ENCODE measurements at regions not wholly inside any gene's neighbourhood (a gene's known extent, or its start where the extent isn't known, plus 50 kb on each side); places are given as distances from the start of the nearest gene placed in this dataset.

DNA sequence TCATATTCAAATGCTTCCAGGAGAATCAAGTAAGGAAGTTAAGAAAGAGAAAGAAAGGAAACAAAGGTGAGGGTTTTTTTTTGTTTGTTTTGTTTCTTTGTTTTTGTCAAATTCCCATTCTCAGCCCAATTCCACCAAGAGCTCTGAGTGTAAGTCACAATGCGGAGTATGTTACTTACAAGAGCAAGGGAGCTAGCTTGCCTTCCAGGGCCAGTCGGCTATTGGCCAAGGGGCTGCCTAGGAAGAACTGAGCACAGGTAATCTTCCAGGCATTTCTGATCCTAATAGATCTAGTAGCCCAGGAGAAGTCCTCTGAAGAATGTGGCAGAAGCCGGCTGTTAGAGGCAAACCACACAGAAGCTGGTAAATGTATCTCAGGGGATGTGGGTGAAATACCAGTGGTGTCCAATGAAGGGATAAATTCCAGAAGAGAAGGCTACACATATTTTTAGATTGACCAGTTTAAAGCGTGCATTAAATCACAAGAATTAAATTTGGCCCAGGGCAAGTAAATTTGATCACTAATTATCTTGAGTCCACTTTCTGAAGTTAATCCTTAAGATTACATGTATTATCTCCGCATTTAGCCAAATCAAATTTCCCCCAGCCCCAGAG, 239.6 kb upstream of the ADAMTS5 start:
- Mint-ChIP-seq H3K27ac (peak overlapping the region; percentile 79), H3K9me3 (peaks cover 11% of the 10 kb centered on the region), H3K36me3 (ENCODE audit: low read depth) (peaks cover 8% of the 10 kb centered on the region), H3K27me3 (ENCODE audit: insufficient read depth, low read depth, poor library complexity) (peaks cover 2% of the 10 kb centered on the region), H3K4me3 (no peak overlapping the region), H3K4me1 (peaks cover 10% of the 10 kb centered on the region; the same call in 2 of the 3 replicates)
- no peaks in the 10 kb centered on the region for H3K27me3 ChIP-seq (ENCODE audit: insufficient read depth)
- H3K27ac ChIP-seq (ENCODE audit: low read depth): peak overlapping the region; percentile 84
- H3K9me2 ChIP-seq (ENCODE audit: insufficient read depth): no peaks in the 10 kb centered on the region
- ATAC-seq: peak; percentile 100
- no peaks in the 10 kb centered on the region for H3F3A ChIP-seq (replicated peaks; ENCODE audit: low read depth)
- no peaks in the 10 kb centered on the region for H4K20me1 ChIP-seq (replicated peaks; ENCODE audit: insufficient read depth)
- H3K4me2 ChIP-seq: no peak overlapping the region
- TF ChIP-seq, protein P1, sequence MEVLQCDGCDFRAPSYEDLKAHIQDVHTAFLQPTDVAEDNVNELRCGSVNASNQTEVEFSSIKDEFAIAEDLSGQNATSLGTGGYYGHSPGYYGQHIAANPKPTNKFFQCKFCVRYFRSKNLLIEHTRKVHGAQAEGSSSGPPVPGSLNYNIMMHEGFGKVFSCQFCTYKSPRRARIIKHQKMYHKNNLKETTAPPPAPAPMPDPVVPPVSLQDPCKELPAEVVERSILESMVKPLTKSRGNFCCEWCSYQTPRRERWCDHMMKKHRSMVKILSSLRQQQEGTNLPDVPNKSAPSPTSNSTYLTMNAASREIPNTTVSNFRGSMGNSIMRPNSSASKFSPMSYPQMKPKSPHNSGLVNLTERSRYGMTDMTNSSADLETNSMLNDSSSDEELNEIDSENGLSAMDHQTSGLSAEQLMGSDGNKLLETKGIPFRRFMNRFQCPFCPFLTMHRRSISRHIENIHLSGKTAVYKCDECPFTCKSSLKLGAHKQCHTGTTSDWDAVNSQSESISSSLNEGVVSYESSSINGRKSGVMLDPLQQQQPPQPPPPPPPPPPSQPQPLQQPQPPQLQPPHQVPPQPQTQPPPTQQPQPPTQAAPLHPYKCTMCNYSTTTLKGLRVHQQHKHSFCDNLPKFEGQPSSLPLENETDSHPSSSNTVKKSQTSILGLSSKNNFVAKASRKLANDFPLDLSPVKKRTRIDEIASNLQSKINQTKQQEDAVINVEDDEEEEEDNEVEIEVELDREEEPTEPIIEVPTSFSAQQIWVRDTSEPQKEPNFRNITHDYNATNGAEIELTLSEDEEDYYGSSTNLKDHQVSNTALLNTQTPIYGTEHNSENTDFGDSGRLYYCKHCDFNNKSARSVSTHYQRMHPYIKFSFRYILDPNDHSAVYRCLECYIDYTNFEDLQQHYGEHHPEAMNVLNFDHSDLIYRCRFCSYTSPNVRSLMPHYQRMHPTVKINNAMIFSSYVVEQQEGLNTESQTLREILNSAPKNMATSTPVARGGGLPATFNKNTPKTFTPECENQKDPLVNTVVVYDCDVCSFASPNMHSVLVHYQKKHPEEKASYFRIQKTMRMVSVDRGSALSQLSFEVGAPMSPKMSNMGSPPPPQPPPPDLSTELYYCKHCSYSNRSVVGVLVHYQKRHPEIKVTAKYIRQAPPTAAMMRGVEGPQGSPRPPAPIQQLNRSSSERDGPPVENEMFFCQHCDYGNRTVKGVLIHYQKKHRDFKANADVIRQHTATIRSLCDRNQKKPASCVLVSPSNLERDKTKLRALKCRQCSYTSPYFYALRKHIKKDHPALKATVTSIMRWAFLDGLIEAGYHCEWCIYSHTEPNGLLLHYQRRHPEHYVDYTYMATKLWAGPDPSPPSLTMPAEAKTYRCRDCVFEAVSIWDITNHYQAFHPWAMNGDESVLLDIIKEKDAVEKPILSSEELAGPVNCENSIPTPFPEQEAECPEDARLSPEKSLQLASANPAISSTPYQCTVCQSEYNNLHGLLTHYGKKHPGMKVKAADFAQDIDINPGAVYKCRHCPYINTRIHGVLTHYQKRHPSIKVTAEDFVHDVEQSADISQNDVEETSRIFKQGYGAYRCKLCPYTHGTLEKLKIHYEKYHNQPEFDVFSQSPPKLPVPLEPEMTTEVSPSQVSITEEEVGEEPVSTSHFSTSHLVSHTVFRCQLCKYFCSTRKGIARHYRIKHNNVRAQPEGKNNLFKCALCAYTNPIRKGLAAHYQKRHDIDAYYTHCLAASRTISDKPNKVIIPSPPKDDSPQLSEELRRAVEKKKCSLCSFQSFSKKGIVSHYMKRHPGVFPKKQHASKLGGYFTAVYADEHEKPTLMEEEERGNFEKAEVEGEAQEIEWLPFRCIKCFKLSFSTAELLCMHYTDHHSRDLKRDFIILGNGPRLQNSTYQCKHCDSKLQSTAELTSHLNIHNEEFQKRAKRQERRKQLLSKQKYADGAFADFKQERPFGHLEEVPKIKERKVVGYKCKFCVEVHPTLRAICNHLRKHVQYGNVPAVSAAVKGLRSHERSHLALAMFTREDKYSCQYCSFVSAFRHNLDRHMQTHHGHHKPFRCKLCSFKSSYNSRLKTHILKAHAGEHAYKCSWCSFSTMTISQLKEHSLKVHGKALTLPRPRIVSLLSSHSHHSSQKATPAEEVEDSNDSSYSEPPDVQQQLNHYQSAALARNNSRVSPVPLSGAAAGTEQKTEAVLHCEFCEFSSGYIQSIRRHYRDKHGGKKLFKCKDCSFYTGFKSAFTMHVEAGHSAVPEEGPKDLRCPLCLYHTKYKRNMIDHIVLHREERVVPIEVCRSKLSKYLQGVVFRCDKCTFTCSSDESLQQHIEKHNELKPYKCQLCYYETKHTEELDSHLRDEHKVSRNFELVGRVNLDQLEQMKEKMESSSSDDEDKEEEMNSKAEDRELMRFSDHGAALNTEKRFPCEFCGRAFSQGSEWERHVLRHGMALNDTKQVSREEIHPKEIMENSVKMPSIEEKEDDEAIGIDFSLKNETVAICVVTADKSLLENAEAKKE (CRISPR knock-in tag; IDR thresholded peaks at IDR 0.05): 0 out of 2 replicates have a peak, but pooled peaks have one; percentile 16
- TF ChIP-seq POLR2AphosphoS5 (IDR thresholded peaks at IDR 0.05; ENCODE audit: low read depth) (no peak), ZNF331 (CRISPR knock-in tag; IDR thresholded peaks at IDR 0.05; ENCODE audit: low read depth) (no peak)
- H2AFZ ChIP-seq: no peak overlapping the region
- no peaks in the 10 kb centered on the region for H3K79me2 ChIP-seq (replicated peaks; ENCODE audit: insufficient read depth)
- peak; percentile 77 for DNase-seq (ENCODE audit: low spot score)
- no peaks in the 10 kb centered on the region for H3K36me3 ChIP-seq (ENCODE audit: insufficient read depth)
- peaks cover 13% of the 10 kb centered on the region; the same call in 1 of the 2 replicates for H3K4me1 ChIP-seq (ENCODE audit: insufficient read depth)
- H3K4me3 ChIP-seq: no peak overlapping the region

DNA sequence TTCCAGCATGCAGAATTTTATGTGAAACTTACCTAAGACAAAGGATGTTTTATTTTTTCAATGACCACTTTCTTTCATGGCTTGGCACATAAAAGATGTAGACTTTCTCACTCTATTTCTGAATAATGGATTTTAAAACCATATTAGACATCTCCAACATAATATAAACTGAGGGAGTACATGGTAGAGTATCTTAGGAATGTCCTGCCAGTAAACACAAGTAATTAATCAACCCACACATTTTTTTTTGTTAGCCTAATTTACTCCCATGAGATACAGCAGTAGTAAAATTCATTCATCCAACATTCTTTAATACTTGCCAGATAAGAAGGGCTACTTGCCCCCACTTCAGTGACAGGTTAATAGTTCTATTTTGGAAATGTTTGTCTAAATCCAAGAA, 235.4 kb upstream of the ADAMTS5 start:
- Histone ChIP-seq H3K27ac (ENCODE audit: low read depth) (no peak overlapping the region), H3K27me3 (ENCODE audit: insufficient read depth) (no peaks in the 10 kb centered on the region), H4K20me1 (replicated peaks; ENCODE audit: insufficient read depth) (no peaks in the 10 kb centered on the region), H3K36me3 (ENCODE audit: insufficient read depth) (no peaks in the 10 kb centered on the region), H2AFZ (no peak overlapping the region), H3K9me2 (ENCODE audit: insufficient read depth) (no peaks in the 10 kb centered on the region), H3K4me1 (ENCODE audit: insufficient read depth) (peaks cover 9% of the 10 kb centered on the region; the same call in 1 of the 2 replicates), H3K4me2 (no peak overlapping the region), H3K4me3 (no peak overlapping the region), H3K79me2 (replicated peaks; ENCODE audit: insufficient read depth) (no peaks in the 10 kb centered on the region), H3F3A (replicated peaks; ENCODE audit: low read depth) (no peaks in the 10 kb centered on the region)
- peaks cover 2% of the 10 kb centered on the region for H3K27me3 Mint-ChIP-seq (ENCODE audit: insufficient read depth, low read depth, poor library complexity)
- peaks cover 3% of the 10 kb centered on the region; the same call in 1 of the 3 replicates for H3K9me3 Mint-ChIP-seq
- no peaks in the 10 kb centered on the region; the same call in 2 of the 3 replicates for H3K36me3 Mint-ChIP-seq (ENCODE audit: low read depth)
- DNase-seq (ENCODE audit: low spot score) (no peak), ATAC-seq (no peak)
- no peak overlapping the region for H3K27ac Mint-ChIP-seq
- no peak overlapping the region for H3K4me3 Mint-ChIP-seq
- peaks cover 10% of the 10 kb centered on the region; the same call in 2 of the 3 replicates for H3K4me1 Mint-ChIP-seq
- TF ChIP-seq, protein P2, sequence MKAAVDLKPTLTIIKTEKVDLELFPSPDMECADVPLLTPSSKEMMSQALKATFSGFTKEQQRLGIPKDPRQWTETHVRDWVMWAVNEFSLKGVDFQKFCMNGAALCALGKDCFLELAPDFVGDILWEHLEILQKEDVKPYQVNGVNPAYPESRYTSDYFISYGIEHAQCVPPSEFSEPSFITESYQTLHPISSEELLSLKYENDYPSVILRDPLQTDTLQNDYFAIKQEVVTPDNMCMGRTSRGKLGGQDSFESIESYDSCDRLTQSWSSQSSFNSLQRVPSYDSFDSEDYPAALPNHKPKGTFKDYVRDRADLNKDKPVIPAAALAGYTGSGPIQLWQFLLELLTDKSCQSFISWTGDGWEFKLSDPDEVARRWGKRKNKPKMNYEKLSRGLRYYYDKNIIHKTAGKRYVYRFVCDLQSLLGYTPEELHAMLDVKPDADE (IDR thresholded peaks at IDR 0.05): no peak
- TF ChIP-seq EZH2 (IDR thresholded peaks at IDR 0.05; ENCODE audit: low read depth, unreplicated experiment): no peak
- no peak for TF ChIP-seq POLR2AphosphoS5 (IDR thresholded peaks at IDR 0.05; ENCODE audit: low read depth)
- TF ChIP-seq, protein P3, sequence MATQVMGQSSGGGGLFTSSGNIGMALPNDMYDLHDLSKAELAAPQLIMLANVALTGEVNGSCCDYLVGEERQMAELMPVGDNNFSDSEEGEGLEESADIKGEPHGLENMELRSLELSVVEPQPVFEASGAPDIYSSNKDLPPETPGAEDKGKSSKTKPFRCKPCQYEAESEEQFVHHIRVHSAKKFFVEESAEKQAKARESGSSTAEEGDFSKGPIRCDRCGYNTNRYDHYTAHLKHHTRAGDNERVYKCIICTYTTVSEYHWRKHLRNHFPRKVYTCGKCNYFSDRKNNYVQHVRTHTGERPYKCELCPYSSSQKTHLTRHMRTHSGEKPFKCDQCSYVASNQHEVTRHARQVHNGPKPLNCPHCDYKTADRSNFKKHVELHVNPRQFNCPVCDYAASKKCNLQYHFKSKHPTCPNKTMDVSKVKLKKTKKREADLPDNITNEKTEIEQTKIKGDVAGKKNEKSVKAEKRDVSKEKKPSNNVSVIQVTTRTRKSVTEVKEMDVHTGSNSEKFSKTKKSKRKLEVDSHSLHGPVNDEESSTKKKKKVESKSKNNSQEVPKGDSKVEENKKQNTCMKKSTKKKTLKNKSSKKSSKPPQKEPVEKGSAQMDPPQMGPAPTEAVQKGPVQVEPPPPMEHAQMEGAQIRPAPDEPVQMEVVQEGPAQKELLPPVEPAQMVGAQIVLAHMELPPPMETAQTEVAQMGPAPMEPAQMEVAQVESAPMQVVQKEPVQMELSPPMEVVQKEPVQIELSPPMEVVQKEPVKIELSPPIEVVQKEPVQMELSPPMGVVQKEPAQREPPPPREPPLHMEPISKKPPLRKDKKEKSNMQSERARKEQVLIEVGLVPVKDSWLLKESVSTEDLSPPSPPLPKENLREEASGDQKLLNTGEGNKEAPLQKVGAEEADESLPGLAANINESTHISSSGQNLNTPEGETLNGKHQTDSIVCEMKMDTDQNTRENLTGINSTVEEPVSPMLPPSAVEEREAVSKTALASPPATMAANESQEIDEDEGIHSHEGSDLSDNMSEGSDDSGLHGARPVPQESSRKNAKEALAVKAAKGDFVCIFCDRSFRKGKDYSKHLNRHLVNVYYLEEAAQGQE (IDR thresholded peaks at IDR 0.05; ENCODE audit: unreplicated experiment): no peak

Data from GM23338 (cell line).